ENCODE measurements at regions not wholly inside any gene's neighbourhood (a gene's known extent, or its start where the extent isn't known, plus 50 kb on each side); places are given as distances from the start of the nearest gene placed in this dataset.
"Not testable (repeated sequence)": the region's sequence is repeated elsewhere in the genome, so short reads cannot be mapped to it uniquely, and the experiment has no call there.

DNA sequence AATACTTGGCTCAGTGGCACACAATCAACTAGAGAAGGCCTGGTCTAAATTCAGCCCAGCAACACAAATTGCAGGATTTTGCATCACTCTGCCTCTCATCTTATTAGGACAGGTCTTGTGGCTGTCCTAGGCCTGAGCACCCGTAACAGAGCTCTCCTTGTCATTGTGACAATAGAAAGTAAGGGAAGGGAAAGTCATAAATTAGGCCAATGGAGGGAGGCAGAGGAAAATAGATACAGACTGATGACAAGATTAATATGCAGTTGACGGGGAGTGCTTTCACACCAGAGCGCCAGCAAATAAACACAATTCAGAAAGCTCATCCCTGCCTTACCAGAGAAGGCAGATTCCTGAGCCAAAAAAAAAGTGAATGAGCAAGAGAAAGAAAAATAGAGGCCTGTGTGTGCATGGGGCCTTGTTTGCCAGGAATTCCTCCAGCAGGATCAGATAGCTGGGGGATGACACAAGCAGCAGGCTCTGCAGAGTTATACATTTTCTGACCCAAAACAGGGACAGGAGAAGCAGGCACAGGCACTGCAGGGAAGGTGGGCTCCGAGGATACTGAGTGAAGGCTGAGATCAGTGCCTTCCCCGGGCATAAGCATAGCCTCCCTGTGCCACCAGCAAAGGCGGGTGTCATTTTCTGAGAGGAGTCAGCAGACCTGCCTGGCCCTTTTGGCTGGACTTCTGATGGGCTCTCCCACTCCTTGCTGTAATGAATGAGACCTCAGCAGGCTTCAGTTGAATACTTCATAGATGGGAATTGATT, 110.0 kb upstream of the SPAG17 start:
- DNase-seq (ENCODE audit: low read depth): no peak

DNA sequence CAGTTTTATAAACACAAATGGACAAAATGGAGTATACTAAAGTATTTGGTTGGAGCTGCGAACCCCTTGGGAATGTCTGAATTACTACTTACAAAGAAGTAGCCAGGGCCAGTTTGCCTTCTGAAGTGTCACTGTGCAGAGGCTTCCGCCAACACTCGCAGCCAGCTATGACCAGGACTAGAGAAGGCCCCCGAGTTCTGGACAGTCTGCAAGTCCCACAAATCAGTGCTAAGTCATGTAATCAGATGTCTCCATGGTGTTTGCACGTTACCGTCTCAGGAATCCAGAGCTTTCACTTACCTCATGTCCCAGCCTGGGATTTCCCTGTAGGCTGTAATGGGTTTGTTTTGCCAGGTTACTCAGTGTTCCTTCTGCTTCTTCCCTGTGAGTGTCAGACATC, 106.6 kb upstream of the SPAG17 start:
- no peak for DNase-seq (ENCODE audit: low read depth)

DNA sequence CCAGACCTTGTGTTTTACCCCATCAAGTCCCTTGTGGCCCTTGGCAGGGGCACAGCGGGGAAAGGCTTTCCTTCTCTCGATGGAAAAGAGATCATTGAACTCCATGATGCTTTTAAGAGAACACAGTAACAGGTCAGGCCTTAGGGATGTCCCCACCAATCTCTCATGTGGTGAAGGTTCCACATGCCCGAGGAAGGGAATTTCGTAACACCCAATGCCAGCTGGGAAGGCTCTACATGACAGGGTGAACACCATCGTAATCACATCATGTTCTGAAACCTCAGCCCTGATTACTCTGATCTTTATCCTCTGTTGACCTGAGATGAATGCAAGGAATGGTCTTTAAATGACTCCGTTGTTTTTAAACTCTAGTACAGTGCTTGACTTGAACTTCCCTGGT, 105.5 kb upstream of the SPAG17 start:
- DNase-seq (ENCODE audit: low read depth): no peak

DNA sequence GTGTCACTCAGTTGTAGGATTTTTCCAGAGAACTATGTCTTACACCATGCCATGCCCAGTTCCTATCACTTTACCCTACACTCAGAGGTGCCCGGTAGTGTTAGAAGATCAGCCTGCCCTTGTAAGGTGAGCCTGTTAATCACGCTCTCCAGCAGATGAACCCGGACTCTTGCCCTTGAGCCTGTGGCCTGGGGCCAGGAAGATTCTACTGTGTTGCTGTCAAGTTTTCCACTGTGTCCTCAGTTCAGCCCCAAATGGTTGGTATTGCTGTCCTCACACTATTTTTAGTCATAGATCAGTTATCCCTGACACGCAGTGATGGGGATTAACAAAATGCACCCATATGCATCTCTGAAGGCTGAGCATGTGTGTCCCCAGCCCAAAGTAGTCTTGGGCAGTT, 105.0 kb upstream of the SPAG17 start:
- DNase-seq (ENCODE audit: low read depth): no peak

DNA sequence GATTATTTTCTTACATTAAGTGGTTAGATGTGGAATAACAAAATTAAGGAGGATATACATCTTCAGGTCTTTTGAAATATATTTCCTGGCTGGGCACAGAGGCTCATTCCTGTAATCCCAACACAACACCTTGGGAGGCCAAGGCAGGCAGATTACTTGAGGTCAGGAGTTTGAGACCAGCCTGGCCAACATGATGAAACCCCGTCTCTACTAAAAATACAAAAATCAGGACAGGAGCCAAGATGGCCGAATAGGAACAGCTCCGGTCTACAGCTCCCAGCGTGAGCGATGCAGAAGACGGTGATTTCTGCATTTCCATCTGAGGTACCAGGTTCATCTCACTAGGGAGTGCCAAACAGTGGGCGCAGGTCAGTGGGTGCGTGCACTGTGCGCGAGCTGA, 95.6 kb upstream of the SPAG17 start:
- DNase-seq (ENCODE audit: low read depth): not testable (repeated sequence)

DNA sequence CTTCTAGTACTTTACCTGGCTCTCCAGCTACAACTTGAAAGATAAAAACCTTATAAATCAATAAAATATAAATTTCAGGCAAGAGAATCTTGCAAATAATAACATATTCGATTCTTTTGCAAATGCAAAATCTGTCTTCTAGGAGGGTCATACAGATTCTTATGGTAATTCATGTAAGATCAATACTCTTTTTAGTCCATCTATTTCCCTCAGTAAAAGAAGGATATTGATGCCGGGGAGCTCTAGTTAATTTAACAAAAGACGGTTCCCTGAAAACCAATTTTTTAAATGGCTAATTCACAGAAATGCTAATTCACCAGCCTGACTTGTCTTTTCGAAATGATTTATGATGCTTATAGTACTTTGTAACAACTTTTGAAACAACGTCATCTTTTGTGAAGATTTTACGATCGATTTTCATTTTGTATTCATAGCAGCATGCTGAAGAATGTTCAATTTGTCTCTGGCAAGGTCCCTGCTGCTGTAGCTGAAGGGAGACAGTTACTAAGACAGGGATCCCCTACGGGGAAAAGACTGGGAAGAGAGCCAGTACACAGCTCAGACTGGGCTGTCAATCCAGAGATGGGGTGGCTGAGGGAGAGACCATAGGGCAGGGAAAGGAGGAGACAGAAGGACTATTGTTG, 90.6 kb upstream of the SPAG17 start:
- no peak for DNase-seq (ENCODE audit: low read depth)

DNA sequence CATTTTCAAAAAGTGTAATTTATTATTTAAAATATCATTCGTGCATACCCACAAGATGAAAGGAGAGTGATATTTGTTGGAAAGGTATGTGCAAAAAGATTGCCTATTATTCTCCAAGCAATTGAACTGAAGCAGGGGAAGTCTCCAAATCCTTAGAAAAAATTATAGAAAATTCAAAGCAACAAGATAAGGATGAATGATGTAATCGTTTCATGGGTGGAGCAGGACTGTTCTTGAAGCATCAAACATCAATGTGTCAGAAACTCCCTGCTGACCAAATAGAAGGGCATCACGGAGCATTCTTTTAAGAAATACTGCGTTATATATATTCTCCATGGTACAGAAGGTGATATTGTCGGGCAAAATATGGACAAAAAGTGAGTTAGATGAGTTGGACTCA, 87.9 kb upstream of the SPAG17 start:
- DNase-seq (ENCODE audit: low read depth): no peak

DNA sequence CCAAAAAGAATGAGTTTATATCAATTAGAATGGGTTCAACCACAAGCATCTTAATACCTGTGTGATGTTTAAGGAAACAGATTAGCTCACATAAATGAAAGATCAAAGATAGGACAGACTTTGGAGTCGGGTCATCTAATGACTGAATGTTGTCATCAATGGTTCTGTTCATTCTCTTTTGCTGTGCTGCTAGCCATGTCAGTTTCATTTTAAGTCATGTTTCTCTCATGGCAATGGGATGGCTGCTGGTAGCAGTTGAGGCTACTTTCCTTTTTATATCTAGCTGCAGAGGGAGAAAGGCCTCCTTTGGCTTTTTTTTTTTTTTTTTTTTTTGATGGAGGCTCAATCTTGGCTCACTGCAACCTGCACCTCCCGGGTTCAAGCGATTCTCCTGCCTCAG, 86.9 kb upstream of the SPAG17 start:
- DNase-seq (ENCODE audit: low read depth): no peak

DNA sequence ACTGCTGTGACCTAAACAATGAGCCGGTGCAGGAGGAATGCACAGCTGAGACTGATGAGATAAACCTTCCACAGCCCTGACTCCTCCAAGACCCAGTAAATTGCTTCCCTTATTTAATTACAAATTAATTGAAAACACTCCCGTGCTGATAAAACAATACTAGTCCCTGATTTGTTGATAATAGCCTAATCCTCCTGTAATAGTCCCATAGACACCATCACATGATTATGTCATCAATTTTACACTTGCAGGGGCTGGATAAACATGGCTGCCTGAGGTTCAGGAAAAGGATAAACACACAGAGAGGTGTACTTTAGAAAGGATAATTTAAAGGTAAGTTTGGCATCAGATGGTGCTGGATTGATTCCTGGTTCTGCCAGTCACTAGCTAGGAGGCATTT, 84.6 kb upstream of the SPAG17 start:
- no peak for DNase-seq (ENCODE audit: low read depth)

DNA sequence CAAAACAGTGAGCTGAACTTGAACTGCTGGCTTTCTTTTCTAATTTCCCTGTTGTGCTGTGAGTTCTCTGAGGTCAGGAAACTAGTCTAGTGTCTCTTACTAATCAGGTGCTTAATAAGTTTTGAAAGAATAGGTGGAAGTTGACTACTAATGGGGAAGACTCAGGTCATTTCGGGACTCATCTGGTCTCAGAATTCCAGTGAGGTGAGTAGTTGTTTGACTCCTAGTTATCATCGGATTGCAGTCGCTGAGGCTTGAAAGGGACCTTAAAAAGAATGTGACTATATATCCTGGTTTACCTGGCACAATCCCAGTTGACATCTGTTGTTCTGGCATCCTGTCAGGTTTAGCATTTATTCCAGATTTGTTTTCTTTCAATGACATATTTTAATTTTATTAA, 81.4 kb upstream of the SPAG17 start:
- peak; percentile 25 for DNase-seq (ENCODE audit: low read depth)

DNA sequence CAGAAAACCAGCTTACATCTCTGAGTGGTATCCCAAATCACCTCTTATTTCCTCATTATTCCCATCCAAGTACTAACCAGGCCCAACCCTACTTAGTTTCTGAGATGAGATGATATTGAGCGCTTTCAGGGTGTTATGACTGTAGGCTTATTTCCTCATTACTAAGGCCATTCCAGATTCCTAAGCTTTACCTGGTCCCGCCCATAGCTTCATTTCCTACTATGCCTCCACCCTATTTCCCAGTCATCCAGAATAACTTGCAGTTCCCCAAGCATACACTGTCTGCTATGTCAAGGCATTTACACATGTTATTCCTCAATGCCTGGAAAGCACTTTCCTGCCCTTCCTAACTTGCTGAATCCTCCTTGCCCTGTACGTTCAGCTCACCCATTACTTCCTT, 79.3 kb upstream of the SPAG17 start:
- no peak for DNase-seq (ENCODE audit: low read depth)

DNA sequence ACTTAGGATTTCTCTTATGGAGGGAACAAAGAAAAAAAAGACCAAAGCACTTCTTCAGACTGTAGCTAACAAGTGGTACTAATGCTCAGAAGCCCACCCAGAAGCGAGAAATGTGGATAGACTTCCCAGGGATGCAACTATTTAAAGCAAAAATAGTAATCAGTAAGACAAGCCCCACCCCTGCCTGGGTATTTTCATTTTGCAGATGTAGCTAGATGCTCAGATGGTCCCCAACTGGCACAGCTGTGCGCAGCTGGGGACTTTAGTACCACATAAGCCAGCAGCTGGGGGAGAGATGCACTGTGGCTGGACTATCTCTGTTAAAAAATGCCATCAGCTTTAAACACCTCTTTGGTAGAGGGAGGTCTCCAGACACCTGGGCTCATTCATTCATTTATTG, 77.8 kb upstream of the SPAG17 start:
- no peak for DNase-seq (ENCODE audit: low read depth)

DNA sequence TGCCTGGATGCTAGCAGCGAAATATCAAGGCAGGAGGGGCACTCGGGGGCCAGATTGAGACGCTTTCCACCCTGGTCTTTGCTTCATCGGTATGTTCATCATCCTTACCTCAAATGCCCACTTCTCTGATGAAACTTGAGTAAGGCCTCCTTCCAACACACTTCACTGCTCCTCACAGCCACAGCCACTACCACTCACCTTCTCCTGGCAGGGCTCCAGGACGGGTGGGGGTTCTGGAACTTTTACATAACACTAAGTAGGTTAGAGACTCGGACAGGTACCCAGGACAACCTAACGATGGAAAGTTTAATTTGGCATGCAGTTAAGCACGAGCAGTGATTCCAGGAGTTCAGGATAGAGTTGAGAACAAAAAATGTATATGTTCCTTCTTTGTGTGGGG, 73.9 kb upstream of the SPAG17 start:
- DNase-seq (ENCODE audit: low read depth): no peak

DNA sequence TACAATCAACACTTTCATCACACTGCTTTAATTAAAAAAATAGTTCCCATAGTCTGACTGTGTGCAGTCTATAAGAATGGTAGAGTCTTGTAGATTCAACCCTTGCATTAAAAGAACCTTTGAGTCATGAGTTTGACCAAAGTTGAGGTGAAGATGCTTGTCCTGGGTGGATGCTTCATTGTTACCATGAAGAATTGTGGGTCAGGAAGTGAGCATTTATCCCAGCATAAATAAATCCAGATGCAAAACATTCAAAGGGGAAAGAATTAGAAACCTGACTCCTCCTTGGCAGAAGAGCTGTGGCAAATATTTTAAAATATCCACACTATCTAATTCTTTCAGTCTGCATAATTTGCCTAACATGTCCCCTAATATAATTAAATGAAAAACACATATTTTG, 72.9 kb upstream of the SPAG17 start:
- DNase-seq (ENCODE audit: low read depth): no peak

DNA sequence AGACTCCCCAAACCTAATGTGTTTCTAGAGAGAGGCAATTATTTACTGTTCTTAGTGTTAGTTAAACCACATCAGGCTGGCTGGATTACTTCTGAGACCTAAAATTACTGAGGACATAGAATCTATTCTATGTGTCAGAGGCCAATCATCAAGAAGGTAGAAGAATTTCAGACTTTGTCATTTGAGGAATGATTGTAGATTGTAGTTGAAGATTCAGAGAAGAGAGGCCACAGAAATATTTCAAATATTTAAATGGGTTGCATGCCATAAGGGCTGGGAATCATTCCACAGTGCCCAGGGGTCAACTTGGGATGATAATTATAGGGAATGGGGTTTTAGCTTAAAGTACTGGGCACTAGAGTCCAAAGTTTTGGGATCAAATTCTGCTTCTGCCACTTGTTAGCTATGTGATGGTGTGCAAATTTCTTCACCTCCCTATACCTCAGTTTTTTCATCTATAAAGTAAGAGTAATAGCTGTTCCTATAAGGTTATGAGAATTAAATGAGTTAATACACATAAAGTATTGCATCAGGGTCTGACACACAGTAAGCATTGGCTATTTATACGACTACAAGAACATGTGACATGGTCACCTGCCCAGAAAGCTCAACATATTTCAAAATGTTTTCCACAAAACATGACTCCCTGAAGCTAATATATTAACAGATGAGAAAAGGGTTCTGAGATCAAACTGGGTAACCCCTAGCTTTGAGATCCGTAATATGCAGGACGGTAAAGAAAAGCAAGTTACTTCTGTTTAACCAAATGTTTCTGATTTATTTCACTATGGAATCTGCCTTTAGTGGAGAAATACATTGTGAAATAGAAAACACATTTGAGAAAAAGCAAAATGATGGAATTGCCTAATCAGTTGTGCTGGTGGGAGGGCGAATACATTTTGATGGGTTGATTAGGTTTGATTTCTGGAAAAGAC, 69.7 kb upstream of the SPAG17 start:
- DNase-seq (ENCODE audit: low read depth): no peak

DNA sequence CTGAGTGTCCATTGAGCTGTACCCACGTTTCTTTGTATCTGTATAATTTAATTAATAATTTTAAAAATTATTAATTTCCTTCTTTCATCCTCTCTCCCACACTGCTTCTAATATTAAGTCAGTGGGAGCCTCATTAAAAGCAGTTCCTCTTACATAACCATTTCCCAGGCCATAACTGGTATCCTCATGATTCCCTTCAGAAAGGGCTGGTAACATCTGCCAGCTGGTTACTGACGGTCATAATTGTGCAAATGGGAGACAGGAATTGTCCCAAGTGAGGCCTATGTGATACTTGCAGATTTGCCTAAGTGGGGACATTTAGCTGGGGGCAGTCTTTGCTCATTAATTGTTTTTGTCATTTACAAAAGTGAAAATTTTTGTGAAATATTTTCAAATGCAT, 69.0 kb upstream of the SPAG17 start:
- no peak for DNase-seq (ENCODE audit: low read depth)

DNA sequence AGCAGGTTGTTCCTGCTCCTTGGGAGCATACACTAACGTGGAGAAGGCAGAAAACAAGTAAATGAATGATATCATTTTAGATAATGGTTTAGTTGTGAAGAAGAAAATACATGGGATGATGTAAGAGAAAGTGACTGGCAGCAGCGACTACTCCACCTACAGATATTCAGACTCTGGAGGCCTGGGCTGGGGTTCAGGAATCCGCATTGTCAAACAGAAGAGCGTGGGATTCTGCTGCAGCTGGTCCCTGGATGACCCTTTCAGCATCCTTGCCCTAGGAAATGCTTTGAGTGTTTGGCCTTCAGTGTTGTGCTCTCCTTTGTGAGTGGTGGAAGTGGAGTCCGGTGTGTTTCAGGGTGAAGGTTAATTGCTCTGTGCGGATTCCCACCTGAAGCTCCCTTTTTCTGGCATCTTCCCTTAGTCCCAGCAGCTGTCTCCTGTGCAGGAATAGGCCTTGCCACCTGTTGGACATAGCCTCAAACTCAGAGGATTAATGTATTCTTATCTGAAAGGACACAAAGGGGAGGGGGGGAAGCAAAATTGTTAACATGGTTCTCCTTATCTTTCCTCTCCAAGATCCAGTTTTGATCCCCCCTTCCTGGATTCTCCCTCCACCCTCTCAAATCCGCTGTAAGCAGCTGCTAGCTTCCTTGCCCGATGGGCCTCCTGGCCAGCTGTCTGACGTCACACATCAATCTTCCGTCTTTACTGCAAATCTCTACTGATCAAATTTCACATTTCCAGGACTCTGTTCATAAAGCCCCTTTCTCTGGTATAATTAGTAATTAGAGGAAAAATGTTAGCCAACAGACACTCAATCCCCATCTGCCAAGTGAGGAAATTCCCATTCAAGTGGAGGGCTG, 68.3 kb upstream of the SPAG17 start:
- no peak for DNase-seq (ENCODE audit: low read depth)

DNA sequence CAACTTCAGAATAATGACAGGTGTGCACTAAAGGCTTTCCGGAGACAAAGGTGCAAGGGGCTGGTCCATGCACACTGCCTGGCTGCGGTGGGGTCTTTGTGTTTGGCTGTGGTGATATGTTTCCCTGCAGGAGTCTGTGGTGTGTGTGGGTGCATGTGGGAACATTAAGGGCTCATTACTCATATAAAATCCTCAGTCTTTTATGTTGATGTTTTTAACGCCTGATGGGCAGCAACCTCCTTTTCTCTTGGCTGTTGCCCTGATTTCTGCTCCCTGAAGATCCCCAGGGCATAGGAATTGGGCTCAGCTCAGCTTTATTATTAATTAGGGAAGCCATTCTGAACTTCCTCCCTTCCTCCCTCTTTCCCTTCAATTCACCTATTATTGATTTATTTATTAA, 67.6 kb upstream of the SPAG17 start:
- DNase-seq (ENCODE audit: low read depth): no peak

DNA sequence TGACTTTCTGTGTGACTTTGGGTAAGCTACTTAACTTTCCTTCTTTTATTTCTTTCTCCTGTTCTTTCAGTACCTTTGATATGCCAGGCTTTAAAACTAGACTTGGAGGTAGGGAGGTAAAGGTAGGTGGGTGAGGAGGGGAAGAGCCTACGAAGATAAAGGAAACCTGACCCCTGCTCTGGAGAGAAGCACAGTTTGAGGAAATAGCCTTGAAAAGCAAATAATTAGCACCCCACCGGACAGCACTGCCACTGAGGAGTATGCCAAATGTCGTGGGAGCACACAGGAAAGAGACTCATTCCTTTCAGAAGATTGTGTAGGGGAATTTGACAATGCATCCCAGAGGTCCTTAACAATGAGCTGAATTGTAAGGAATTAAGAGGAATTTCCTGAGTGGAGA, 65.2 kb upstream of the SPAG17 start:
- DNase-seq (ENCODE audit: low read depth): no peak

DNA sequence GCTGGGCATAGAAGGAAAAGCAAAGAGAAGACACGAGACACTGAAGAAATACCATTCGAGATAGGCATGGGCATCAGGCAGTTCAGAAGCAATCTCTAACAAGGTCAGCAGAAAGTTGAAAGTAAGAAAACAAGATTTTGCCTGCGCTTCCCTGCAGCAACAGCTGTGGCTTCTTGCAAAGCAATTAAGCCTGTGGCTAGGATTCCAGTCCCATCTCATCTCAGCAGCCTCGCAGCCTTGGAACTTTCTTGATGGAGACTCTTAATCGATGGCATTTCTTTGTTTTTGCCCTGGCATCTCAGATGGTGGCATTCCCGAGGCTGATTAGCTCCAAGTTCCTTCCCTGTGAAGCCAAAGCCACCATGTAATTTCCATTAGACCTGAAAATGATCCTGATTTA, 64.6 kb upstream of the SPAG17 start:
- DNase-seq (ENCODE audit: low read depth): no peak

DNA sequence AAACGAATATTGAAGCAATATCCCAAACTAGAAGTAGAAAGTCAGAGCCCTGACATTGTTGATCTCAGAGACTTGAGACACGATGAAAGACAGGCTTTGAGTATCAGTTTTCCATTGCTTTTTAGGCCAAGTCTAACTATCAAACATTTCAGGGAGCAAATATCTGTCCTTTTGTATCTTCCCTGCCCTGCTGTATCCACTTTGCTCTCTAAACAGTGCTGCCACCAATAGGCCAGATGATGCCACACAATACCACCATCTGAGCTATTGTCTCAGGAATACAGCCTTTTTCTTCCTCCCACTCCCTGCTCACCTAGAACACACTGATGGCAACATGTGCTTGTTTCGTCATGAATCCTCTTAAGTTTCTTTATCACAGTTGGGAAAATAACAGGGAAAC, 62.6 kb upstream of the SPAG17 start:
- no peak for DNase-seq (ENCODE audit: low read depth)

DNA sequence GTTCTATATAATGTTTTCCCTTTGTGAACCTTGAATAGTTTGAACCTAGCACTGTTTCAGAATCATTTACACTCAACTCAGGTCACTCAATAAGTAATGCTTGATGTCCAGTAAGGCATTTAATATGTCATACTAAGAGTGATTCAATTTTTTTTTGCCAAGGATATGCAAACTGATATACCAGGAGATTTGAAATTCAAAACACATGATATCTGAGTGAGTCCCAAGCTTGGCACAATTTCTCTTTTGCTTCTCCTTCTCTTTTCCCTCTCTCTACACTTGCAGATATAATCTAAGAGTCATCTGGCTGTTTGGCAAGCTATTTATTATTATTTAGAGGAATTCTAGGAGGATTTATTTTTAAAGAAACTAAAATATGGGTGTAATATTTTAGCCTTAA, 61.6 kb upstream of the SPAG17 start:
- no peak for DNase-seq (ENCODE audit: low read depth)

All from HS-5 (cell line).